Inflammatory macrophage (primary cell): ENCODE measurements at regions not wholly inside any gene's neighbourhood (a gene's known extent, or its start where the extent isn't known, plus 50 kb on each side); places are given as distances from the start of the nearest gene placed in this dataset.

Experiments used
- DNase-seq, 2 donors: peaks; one replicate each; pipeline ENCODE4 v3.0.0-alpha.2; 2020 to 2022

DNA sequence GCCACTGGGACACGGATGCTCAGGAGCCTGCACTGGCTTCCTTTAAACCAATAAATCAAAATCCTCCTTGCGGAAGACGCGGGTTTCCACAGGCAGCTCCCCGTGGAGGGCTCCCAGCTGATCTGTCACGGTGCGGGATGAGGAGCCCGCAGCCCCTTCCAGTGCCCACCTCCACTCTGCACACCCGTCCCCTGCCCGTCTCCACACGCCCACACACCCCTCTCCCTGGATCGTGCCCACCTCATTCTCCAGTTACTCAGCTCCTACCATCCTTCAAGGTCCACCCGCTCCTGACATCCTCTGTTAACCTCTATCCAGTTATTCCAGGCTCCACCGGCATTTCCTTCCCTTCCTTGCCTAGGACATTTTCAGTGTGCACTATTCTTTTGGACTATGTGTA, 895.9 kb downstream of the TRIML1 start:
- DNase-seq = no peak

DNA sequence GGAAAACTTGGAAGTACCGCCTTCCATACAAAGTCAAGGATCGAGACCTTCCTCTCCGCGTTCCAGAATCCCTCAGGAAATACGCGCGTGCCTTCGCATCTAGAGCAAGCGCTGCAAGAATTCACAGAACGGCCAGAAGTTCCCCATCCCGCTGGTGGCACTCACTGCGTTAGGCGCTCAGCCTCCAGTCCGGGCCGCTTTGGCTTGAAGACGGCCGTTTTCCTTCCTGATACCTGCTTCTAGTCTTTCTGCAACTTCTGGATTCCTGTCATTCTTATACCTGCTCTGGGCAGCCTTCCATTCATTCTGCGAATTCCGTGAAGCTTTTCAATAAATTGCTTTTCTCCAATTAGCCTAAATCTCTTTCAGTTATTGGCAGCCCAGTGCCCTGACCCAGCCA, 896.4 kb downstream of the TRIML1 start:
- DNase-seq = no peak

DNA sequence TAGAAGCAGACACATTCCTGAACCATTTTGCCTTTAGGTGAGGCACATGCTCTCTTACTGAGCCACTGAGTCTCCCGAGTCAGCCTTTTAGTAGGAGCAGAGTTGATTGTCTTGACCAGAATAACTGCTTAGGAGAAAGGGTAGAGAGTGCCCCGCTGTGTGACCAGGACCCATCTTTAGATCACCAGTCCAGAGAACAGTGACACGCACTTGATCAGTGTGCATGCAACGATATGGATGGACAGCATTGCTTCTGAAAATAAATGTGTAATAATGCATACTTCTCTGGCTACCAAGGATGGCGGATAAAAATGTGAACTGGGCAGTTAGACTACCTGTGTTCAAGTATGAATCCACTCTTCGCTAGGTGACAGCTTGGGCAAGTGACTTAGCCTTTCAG, 897.7 kb downstream of the TRIML1 start:
- DNase-seq = no peak

DNA sequence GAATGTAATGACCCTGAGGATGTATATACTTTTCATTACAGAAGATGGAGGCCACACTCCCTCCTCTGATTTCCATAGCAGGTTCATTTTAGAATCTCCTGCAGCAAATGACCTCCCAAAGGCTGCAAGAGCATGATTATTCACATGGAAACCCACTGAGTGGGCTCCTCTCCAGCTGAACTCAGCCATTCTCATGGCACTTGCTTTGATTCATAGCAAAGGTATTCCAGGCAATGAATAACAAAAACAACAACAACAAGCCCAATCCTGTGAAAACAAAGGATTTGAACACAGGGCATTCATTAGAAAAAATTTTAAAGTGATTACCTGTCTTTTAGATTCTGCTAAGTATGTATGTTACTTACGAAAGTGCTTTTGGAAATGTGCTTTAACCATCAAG, 894.0 kb upstream of the FRG1 start:
- DNase-seq = no peak

DNA sequence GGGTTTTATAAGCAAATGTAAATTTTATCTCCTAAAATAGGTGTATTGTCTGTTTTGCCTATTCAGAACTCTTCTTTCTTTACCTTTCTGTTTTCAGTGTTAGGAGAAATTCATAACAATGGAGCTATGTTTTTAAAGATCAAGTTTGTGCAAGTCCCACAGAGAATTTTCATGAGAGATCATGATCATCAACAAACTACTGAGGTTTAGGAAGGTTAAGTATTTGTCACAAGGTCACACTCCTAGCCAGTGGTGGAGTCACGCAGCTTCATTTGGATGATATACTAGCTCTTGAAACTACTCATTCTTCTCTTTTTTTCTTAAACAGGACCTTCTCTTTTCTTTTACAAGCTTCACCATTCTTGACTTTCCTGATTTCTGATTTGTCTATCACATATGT, 892.6 kb upstream of the FRG1 start:
- no peak for DNase-seq

DNA sequence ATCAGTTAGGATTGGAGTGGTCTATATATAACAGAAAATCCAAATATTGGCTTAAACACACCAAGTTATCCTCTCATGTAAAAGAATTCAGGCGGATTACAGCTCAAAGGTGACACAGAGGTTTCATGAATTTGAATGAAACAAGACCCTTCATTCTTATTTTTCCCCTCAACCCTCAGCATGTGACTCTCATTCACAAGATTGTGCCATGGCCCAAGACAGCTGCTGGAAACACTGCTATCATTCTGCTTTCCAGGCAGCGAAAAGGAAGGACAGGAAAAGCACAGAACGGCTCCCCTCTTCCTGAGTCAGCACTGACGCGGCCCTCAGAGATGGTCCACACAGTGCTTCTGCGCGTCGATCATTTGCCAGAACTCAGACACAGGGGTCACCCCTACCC, 891.0 kb upstream of the FRG1 start:
- no peak for DNase-seq

DNA sequence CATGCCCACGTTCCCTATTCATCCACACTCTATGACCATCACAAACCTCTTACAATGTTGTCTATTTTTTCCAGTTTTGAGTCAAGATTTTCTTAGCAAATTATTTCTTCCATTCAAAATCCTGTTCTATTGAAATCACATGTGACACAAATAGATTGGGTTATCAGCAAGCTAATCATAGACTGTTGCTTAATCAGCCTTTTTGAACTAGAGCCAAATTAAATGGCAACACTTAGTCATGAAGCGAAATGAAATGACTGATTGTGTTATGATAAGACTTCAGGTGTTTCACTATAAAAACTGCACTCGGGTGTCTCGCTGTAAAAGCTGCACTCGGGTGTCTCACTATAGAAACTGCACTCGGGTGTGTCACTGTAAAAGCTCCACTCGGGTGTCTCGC, 890.0 kb upstream of the FRG1 start:
- DNase-seq = no peak

DNA sequence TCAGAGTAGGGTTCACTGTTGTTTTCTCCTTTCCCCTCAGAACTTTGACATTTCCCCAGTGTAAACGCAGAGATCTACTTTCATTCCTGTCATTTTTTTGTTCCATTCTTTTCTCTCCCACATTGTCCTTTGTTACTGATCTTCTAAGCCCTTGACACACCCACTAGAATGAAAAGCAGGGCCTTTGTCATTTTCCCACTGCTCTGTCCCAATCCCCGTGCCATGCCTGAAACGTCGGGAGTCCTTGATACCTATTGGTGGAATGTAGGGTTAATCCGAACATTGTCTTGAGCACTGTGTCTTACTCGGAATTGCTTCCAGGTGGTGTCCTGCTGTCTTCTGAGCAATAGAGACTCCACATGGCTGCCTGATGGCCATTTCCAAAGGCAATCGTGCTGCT, 887.1 kb upstream of the FRG1 start:
- no peak for DNase-seq

DNA sequence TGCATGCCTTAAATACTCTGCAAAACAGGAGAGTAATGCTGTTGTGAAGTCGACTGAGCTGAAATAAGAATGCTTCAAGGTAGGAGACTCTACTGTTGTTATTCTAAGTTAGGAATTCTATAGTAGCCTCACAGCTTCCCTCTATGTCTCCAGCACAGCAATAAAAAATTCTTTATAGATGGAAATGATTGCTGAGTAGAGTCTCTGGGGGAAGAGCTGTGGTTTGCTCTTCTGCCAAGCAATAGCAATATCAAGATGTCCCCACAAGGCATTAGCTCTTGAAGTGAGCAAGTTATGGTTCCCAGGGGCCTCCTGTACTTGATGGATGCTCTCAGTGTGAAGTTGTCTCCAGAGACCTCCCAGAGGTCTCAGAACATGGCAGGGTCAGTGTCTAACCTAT, 880.6 kb upstream of the FRG1 start:
- DNase-seq = no peak

DNA sequence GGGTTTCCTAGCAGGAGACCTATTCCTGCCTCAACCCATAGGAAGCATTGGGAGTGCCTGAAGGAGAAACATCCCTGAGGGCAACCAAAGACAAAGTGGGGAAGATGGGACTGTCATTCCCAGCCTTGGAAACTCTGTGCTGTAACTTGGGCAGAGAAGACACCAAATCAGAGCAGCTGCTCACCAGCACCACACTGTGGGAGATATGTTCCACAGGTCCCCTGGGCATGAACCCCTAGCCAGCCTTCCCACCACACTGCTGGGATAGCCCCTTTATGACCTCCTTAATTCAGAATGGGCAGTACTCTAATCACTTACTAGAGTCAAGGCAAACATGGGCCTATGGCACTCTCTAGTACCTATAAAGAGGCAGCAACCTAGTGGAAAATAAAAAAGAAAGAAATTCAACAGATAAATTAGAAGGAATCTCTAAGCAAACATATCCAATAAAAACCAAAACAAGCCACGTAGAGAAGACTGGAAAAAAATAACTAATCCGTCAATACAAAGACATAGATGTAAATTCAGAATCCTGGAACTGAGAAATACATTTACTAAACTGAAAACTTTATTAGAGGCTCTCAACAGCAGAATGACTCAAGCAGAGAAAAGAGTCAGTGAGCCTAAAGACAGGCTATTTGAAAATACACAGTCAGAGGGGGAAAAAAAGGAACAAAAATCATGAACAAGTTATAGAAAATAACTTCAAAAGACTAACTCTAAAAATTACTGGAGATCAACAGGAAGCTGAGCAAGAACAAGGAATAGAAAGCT, 878.4 kb upstream of the FRG1 start:
- DNase-seq = no peak

DNA sequence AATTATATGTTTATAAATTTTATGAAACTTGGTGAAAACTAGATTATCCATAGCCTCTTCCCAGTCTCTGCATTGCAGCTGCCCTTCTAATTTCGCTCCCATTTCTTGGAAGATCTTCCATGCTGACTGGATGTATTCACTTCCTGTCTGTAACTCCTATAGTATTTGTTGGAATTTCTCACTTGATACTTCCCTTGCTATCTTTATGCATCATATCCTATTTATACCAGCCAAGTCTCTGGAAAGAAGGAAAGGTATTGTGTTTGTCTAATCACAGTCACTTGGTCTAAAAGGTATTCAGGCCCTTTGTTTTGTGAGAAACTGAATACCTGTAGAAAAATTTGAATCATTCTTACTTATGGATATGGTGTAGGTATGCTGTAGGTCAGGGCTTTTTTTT, 870.9 kb upstream of the FRG1 start:
- DNase-seq = no peak

DNA sequence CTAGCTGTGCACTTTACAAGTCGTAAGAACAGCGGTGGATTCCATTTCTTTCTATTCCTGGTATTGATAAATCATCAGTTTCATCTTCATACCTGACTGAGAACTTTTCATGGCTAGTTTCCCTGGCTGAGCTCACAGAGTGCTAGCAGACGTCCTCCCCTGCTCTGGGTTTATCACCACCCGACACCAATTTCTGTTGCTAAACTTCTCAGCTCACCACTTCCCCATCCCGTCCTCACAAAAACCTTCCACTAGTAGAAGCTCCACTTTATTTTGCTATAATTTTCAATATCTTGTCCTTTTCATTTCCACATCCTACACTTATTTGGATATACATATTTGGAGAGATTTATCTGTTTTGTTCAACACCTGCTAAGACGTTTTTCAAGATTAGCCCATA, 869.4 kb upstream of the FRG1 start:
- no peak for DNase-seq

DNA sequence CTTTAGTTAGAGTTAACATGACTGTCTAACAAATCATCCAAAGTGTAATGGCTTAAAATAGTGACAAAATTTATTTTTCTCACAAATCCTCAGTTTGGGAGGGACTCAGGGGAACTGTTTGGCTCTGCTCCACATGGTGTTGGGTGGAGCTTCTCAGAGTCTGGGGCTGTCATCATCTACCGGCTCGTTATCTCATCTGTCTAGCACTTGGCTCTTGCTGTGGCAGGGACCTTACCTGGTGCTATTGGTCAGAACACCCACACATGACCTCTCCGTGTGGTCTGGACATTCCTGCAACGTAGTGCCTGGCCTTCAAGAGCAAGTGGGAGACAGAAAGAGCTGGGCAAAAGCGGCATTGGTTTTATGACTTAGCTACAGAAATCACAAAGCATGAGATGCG, 866.9 kb upstream of the FRG1 start:
- DNase-seq = no peak

DNA sequence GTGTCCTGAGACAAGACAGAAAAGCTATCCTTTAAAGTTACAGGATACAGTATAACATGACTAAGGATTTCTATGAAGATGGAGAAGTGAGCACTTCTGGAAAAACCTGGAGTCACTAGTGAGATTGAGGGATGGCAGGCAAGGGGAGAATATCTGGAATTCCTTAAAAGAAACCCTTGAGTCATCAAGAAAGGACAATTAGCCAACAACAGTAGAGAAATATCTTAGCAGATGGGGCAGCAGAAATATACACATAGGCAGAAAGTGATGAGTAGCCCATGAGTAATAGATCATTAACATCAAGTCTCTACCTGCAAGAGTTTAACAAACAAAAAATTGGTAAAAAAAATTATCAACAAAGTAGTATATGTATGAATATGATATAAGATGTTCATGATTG, 858.8 kb upstream of the FRG1 start:
- DNase-seq = no peak

DNA sequence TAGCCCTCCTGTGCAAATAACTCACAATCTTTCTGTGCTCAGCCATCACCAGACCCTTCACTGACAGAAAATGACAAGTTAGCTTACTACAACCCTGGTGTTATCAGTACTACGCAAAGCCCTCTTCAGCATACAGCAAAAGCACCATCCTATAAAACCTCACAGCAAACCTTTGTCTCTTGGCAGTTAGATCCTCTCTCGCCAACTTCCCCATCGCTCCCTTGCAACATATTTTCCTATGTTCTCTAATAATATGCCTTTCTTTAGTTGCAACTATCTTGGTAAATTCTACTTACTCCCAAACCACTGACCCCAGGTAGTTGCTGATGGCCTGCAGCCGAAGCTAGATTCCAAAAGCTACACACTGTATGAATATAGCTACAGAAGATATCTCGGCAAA, 856.9 kb upstream of the FRG1 start:
- DNase-seq = no peak

DNA sequence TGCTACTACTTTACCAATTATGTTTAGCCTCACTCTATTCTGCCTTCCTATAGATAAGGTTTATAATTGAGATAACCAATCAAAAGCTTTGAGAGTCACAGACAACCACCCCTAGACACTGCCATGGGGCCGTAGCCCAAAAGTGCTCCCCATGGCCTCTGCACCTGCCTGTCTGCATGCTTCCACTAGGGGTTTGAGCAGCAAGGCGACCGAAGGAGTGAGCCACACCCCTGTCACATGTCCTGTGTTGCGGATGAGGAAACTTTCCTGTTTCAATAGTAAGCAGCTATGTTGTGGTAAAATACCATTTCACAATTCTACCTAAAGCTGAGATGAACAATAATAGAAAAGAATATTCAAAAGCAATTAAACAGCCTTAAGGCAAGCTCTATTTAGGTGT, 856.0 kb upstream of the FRG1 start:
- DNase-seq = no peak

DNA sequence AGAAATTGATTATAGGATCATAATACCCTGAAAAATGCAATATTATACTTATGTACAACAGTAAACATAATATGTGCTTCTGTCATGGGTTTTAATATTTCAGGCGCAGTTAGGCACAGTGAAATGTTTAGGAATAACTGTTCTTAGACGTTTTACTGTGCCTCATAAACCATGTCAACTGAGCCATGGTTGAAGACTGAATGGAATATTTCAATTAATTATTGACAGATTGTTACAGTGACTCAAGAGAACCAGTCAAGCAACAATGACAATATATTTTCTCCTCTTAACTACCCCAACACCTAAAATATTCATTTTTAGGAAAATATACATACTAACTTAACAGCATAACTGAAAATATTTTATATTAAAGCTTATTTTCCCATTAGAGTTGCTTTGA, 852.7 kb upstream of the FRG1 start:
- DNase-seq = no peak

DNA sequence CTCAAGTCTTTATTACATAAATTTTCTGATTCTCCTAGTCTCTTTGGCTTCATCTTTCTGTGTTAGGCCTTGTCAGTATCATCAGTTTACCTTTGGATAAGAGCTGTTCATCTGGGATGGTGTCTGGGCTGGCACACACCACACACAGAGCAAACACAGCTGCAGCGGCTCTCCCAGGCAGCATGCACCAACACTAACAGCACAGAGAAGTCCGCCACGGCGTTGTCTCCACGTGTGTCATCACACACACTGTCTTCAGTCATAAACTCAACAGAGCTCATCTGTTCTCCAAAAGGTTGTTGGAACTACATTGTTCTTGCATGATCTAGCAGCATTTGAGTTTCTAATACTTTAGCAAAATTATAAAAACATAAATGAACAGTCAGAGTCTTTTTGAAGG, 851.9 kb upstream of the FRG1 start:
- DNase-seq = no peak

DNA sequence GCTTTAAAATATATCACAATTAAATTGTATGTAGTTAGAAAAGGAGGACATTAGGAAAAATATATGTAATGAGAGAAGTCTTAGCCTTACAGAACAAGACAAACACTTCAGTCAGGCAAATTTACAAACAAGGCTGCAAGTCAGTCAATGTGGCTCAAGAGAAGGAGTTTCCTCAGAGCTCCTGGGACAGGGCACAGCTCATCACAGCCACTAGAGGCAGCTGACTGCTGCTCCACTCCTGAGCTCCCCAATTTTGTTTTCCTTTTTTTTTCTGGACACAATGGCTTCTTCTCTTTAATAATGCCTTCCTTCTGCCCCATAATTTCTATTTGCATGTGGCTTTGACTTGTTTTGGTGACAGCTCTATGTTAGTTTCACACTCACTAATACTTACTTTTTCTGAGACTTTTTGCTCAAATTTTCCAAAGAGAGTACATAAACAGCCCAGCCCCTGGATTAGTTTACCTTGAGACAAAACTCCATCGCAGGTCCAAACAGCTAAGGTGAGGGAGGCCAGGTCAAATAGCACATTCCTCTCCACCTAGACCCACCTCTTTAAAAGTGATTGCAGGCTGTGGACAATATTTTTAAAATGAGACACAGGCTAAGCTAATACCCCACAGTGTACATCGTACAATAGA, 850.4 kb upstream of the FRG1 start:
- no peak for DNase-seq

DNA sequence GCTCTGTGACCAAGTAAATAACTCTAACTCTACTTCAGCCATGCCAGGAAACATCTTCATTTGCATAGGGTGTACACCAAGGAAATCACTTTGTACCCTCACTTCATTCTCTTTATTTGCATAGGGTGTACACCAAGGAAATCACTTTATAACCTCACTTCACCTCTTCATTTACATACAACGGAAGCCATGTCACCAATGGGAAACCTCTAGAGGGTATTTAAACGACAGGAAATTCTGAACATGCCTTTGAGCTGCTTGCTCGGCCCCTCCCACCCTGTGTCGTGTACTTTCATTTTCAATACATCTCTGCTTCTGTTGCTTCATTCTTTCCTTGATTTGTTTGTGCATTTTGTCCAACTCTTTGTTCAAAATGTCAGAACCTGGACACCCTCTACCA, 848.1 kb upstream of the FRG1 start:
- DNase-seq = no peak

DNA sequence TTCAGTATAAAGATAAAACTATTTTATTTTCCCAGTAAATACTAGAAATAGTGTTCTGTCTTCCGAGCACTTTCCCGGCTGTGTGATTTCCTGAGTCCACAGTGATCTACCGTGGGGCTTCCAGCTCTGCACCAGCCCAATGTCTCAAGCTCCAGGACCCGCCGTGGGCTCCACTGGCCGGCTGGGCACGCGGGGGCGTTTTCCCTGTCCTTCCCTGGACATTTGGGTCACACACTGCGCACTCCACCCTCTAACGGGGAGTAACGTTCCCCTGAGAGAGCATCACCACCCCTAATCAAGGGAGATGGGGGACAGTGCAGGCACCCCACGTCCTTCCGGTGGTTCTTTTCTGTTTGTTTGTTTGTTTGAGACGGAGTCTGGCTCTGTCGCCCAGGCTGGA, 844.6 kb upstream of the FRG1 start:
- DNase-seq = no peak

DNA sequence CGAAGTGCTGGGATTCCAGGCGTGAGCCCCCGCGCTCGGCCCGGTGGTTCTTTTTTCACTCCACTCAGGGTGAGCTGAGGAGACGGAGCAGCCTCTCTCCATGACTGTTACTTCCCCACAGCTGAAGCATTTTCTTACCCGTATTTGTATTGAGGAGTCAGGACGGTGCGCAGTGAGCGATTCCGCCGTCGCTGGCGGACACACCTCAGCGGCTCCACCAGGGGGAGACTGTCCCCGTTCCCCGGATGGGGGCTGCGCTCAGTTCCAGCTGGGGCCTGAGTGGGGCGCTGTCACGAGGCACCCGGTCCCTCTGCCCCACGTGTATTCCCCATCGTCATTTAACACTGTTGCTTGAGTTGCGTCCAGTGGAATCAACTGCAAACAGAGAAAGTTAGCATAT, 844.0 kb upstream of the FRG1 start:
- DNase-seq = no peak

DNA sequence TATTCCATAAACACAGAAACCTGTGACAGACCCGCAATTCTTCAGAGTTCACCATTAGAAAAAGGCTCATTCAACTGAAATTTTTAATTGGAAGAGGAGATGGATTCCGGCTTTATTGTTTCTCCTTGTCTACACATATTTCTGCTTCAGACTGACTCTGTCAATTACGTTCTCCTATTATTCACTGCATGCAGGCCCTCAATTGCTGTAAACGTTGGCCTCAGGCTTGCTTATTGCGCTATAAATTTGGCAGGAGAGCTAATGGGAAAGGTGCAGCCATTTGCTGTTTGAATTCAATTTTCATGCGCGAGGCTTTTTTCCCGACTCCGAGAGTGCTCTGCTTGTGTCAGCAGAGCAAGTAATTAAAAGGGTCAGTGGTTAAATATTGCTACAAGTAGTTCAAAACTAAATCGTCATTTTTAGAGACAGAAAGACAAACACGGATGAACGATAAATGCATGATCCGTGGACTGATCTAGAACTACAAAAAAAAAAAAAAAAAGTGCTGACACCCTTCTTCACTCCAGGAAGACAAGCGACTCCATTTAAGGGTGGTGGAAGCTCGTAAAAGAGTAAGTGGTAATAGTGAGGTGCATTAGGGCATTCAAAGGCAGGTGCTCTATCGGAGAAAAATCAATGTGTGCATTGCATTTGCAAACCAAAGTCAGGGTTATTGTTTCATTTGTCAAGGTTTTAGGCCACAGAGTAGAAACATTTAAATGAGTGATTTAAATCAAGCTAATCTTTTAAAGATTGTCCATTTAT, 841.6 kb upstream of the FRG1 start:
- no peak for DNase-seq

DNA sequence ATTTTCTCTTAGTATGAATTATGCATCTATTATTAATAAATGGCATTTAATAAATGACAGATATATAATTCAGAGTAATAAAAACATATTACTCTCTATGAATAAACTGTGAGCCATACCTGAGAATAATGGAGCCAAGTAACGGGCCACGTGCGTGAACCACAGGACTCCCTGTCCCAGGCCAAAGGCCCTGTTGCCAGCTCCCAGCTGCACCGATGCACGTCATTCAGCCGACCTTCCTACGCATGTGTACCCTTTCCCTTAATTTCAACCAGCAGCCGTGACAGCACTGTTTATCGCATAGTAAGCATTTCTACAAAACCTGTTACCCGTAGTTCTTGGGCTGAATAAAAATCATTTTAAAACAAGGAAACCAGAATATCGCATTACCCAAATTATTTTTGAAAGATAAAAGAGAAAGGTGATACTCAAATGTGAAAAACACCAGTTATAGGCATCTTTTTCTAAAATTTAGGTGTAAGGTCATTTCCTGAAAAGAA, 827.2 kb upstream of the FRG1 start:
- no peak for DNase-seq
